ENCODE measurements at regions not wholly inside any gene's neighbourhood (a gene's known extent, or its start where the extent isn't known, plus 50 kb on each side); places are given as distances from the start of the nearest gene placed in this dataset.
"Not testable (repeated sequence)": the region's sequence is repeated elsewhere in the genome, so short reads cannot be mapped to it uniquely, and the experiment has no call there.

- ATAC-seq: no peak
These were observed 538.2 kb upstream of the CDH5 start for GRCh38 chr16:65828296-65828695.

GRCh38 chr16:65827231-65827630 is 539.3 kb upstream of the CDH5 start:
- Histone ChIP-seq H3K4me3 (ENCODE audit: low read length) (no peak overlapping the region), H3K9me3 (ENCODE audit: control insufficient read depth, low read length) (no peaks in the 10 kb centered on the region), H3K27me3 (ENCODE audit: control insufficient read depth, insufficient read depth) (no peaks in the 10 kb centered on the region), H3K4me1 (ENCODE audit: control insufficient read depth, insufficient read depth, low read length) (no peaks in the 10 kb centered on the region), H3K27ac (ENCODE audit: low read length) (no peak overlapping the region)
- intact Hi-C loops (cut with DNase I): no loop called here
- no peak for DNase-seq
- 93% methylated on average over 2 of the region's 2 CpGs for WGBS
- no peak for ATAC-seq

More at GRCh38 chr16:65828296-65828695, 538.2 kb upstream of the CDH5 start:
- Histone ChIP-seq H3K9me3 (ENCODE audit: control insufficient read depth, low read length) (no peaks in the 10 kb centered on the region), H3K27ac (ENCODE audit: low read length) (no peak overlapping the region), H3K27me3 (ENCODE audit: control insufficient read depth, insufficient read depth) (no peaks in the 10 kb centered on the region), H3K4me1 (ENCODE audit: control insufficient read depth, insufficient read depth, low read length) (no peaks in the 10 kb centered on the region), H3K4me3 (ENCODE audit: low read length) (no peak overlapping the region)
- WGBS: 65% methylated on average over 2 of the region's 2 CpGs
- no peak for DNase-seq
- intact Hi-C loops (cut with DNase I): no loop called here

GRCh38 chr16:65825191-65825856 is 541.2 kb upstream of the CDH5 start:
- WGBS: 79% methylated on average over 8 of the region's 8 CpGs
- no peak overlapping the region for H3K27ac ChIP-seq (ENCODE audit: low read length)
- ATAC-seq (no peak), DNase-seq (no peak)
- intact Hi-C loops (cut with DNase I): no loop called here
- no peaks in the 10 kb centered on the region for H3K4me1 ChIP-seq (ENCODE audit: control insufficient read depth, insufficient read depth, low read length)
- no peaks in the 10 kb centered on the region for H3K27me3 ChIP-seq (ENCODE audit: control insufficient read depth, insufficient read depth)
- H3K9me3 ChIP-seq (ENCODE audit: control insufficient read depth, low read length): no peaks in the 10 kb centered on the region
- no peak overlapping the region for H3K4me3 ChIP-seq (ENCODE audit: low read length)

- Histone ChIP-seq H3K9me3 (ENCODE audit: control insufficient read depth, low read length) (no peaks in the 10 kb centered on the region), H3K27me3 (ENCODE audit: control insufficient read depth, insufficient read depth) (no peaks in the 10 kb centered on the region), H3K27ac (ENCODE audit: low read length) (no peak overlapping the region), H3K4me1 (ENCODE audit: control insufficient read depth, insufficient read depth, low read length) (no peaks in the 10 kb centered on the region), H3K4me3 (ENCODE audit: low read length) (no peak overlapping the region)
- WGBS: 81% methylated on average over 2 of the region's 2 CpGs
- DNase-seq (no peak), ATAC-seq (no peak)
- intact Hi-C loops (cut with DNase I): no loop called here
These were observed 544.3 kb upstream of the CDH5 start for GRCh38 chr16:65822148-65822547.

GRCh38 chr16:65819136-65819898 is 547.2 kb upstream of the CDH5 start:
- no peak for DNase-seq
- intact Hi-C loops (cut with DNase I): no loop called here
- ATAC-seq: no peak
- H3K27me3 ChIP-seq (ENCODE audit: control insufficient read depth, insufficient read depth): peaks cover 3% of the 10 kb centered on the region
- 61% methylated on average over 4 of the region's 4 CpGs for WGBS
- no peaks in the 10 kb centered on the region for H3K4me1 ChIP-seq (ENCODE audit: control insufficient read depth, insufficient read depth, low read length)
- no peak overlapping the region for H3K4me3 ChIP-seq (ENCODE audit: low read length)
- H3K9me3 ChIP-seq (ENCODE audit: control insufficient read depth, low read length): no peaks in the 10 kb centered on the region
- no peak overlapping the region for H3K27ac ChIP-seq (ENCODE audit: low read length)

GRCh38 chr16:65817799-65818198 is 548.7 kb upstream of the CDH5 start:
- no peak overlapping the region for H3K4me3 ChIP-seq (ENCODE audit: low read length)
- DNase-seq (no peak), ATAC-seq (no peak)
- H3K4me1 ChIP-seq (ENCODE audit: control insufficient read depth, insufficient read depth, low read length): no peaks in the 10 kb centered on the region
- H3K27ac ChIP-seq (ENCODE audit: low read length): no peak overlapping the region
- 96% methylated on average over 2 of the region's 2 CpGs for WGBS
- peaks cover 3% of the 10 kb centered on the region for H3K27me3 ChIP-seq (ENCODE audit: control insufficient read depth, insufficient read depth)
- intact Hi-C loops (cut with DNase I): no loop called here
- H3K9me3 ChIP-seq (ENCODE audit: control insufficient read depth, low read length): no peaks in the 10 kb centered on the region

- Histone ChIP-seq H3K27me3 (ENCODE audit: control insufficient read depth, insufficient read depth) (peaks cover 3% of the 10 kb centered on the region), H3K27ac (ENCODE audit: low read length) (no peak overlapping the region), H3K9me3 (ENCODE audit: control insufficient read depth, low read length) (no peaks in the 10 kb centered on the region), H3K4me1 (ENCODE audit: control insufficient read depth, insufficient read depth, low read length) (no peaks in the 10 kb centered on the region), H3K4me3 (ENCODE audit: low read length) (no peak overlapping the region)
- intact Hi-C loops (cut with DNase I): no loop called here
- 94% methylated on average over 3 of the region's 3 CpGs for WGBS
- ATAC-seq: no peak
- DNase-seq: no peak
These were observed 549.4 kb upstream of the CDH5 start for GRCh38 chr16:65817066-65817465.

- Histone ChIP-seq H3K4me3 (ENCODE audit: low read length) (no peak overlapping the region), H3K27ac (ENCODE audit: low read length) (no peak overlapping the region), H3K9me3 (ENCODE audit: control insufficient read depth, low read length) (no peaks in the 10 kb centered on the region), H3K27me3 (ENCODE audit: control insufficient read depth, insufficient read depth) (peaks cover 3% of the 10 kb centered on the region), H3K4me1 (ENCODE audit: control insufficient read depth, insufficient read depth, low read length) (no peaks in the 10 kb centered on the region)
- intact Hi-C loops (cut with DNase I): no loop called here
- DNase-seq: no peak
- 91% methylated on average over 2 of the region's 2 CpGs for WGBS
- no peak for ATAC-seq
These were observed 549.9 kb upstream of the CDH5 start for GRCh38 chr16:65816556-65816955.

- 80% methylated on average over 1 of the region's 1 CpG for WGBS
- Histone ChIP-seq H3K4me1 (ENCODE audit: control insufficient read depth, insufficient read depth, low read length) (no peaks in the 10 kb centered on the region), H3K4me3 (ENCODE audit: low read length) (no peak overlapping the region), H3K27ac (ENCODE audit: low read length) (no peak overlapping the region), H3K9me3 (ENCODE audit: control insufficient read depth, low read length) (no peaks in the 10 kb centered on the region), H3K27me3 (ENCODE audit: control insufficient read depth, insufficient read depth) (peaks cover 3% of the 10 kb centered on the region)
- DNase-seq (no peak), ATAC-seq (no peak)
- intact Hi-C loops (cut with DNase I): no loop called here
These were observed 550.8 kb upstream of the CDH5 start for GRCh38 chr16:65815707-65816106.

GRCh38 chr16:65813879-65814278 is 552.6 kb upstream of the CDH5 start:
- 75% methylated on average over 7 of the region's 7 CpGs for WGBS
- ATAC-seq, DNase-seq: not testable (repeated sequence)

GRCh38 chr16:65809627-65810026 is 556.9 kb upstream of the CDH5 start:
- no peaks in the 10 kb centered on the region for H3K9me3 ChIP-seq (ENCODE audit: control insufficient read depth, low read length)
- no peaks in the 10 kb centered on the region for H3K27me3 ChIP-seq (ENCODE audit: control insufficient read depth, insufficient read depth)
- WGBS: 69% methylated on average over 8 of the region's 8 CpGs
- H3K27ac ChIP-seq (ENCODE audit: low read length): no peak overlapping the region
- DNase-seq (no peak), ATAC-seq (no peak)
- no peaks in the 10 kb centered on the region for H3K4me1 ChIP-seq (ENCODE audit: control insufficient read depth, insufficient read depth, low read length)
- intact Hi-C loops (cut with DNase I): loop anchor here in 1 of 4 donors (5.0 kb wide), 1 partner anchor 142 kb away; no protein-coding TSS in a partner anchor
- H3K4me3 ChIP-seq (ENCODE audit: low read length): no peak overlapping the region

More at GRCh38 chr16:65813879-65814278, 552.6 kb upstream of the CDH5 start:
- intact Hi-C loops (cut with DNase I): loop anchor here in 1 of 4 donors (5.0 kb wide), 1 partner anchor 147 kb away; no protein-coding TSS in a partner anchor
- not testable (repeated sequence) for H3K4me3 ChIP-seq (ENCODE audit: low read length); H3K27ac ChIP-seq (ENCODE audit: low read length); H3K4me1 ChIP-seq (ENCODE audit: control insufficient read depth, insufficient read depth, low read length); H3K27me3 ChIP-seq (ENCODE audit: control insufficient read depth, insufficient read depth); H3K9me3 ChIP-seq (ENCODE audit: control insufficient read depth, low read length)
